ENCODE measurements at regions not wholly inside any gene's neighbourhood (a gene's known extent, or its start where the extent isn't known, plus 50 kb on each side); places are given as distances from the start of the nearest gene placed in this dataset.

- no peak for DNase-seq
These were observed 211.2 kb upstream of the CTAGE1 start for GRCh38 chr18:22628795-22629510.

- no peak for DNase-seq
These were observed 213.3 kb upstream of the CTAGE1 start for GRCh38 chr18:22630980-22631379.

GRCh38 chr18:22632191-22632590, 214.5 kb upstream of the CTAGE1 start:
- no peak for DNase-seq

- no peak for DNase-seq
These were observed 216.7 kb upstream of the CTAGE1 start for GRCh38 chr18:22634464-22634863.

GRCh38 chr18:22637787-22638186, 220.1 kb upstream of the CTAGE1 start:
- no peak for DNase-seq

- no peak for DNase-seq
These were observed 221.3 kb upstream of the CTAGE1 start for GRCh38 chr18:22639026-22639463.

GRCh38 chr18:22639561-22639960, 221.8 kb upstream of the CTAGE1 start:
- no peak for DNase-seq

- no peak for DNase-seq
These were observed 222.6 kb upstream of the CTAGE1 start for GRCh38 chr18:22640281-22640842.

- no peak for DNase-seq
These were observed 224.2 kb upstream of the CTAGE1 start for GRCh38 chr18:22641958-22642357.

GRCh38 chr18:22643731-22644130, 226.0 kb upstream of the CTAGE1 start:
- DNase-seq: no peak

- no peak for DNase-seq
These were observed 232.5 kb upstream of the CTAGE1 start for GRCh38 chr18:22650247-22650646.

GRCh38 chr18:22657619-22658018, 239.9 kb upstream of the CTAGE1 start:
- DNase-seq: no peak

- DNase-seq: no peak
These were observed 240.6 kb upstream of the CTAGE1 start for GRCh38 chr18:22658318-22658717.

- DNase-seq: no peak
These were observed 245.7 kb upstream of the CTAGE1 start for GRCh38 chr18:22663378-22663777.

- no peak for DNase-seq
These were observed 248.8 kb upstream of the CTAGE1 start for GRCh38 chr18:22666411-22666940.

- no peak for DNase-seq
These were observed 249.4 kb upstream of the CTAGE1 start for GRCh38 chr18:22667156-22667555.

GRCh38 chr18:22667616-22668422, 250.1 kb upstream of the CTAGE1 start:
- DNase-seq: no peak

- no peak for DNase-seq
These were observed 250.8 kb upstream of the CTAGE1 start for GRCh38 chr18:22668496-22668895.

GRCh38 chr18:22670914-22671313, 253.2 kb upstream of the CTAGE1 start:
- DNase-seq: no peak

GRCh38 chr18:22673182-22673862, 255.6 kb upstream of the CTAGE1 start:
- no peak for DNase-seq

- no peak for DNase-seq
These were observed 256.6 kb upstream of the CTAGE1 start for GRCh38 chr18:22674272-22674671.

- DNase-seq: no peak
These were observed 257.3 kb upstream of the CTAGE1 start for GRCh38 chr18:22675006-22675405.

- no peak for DNase-seq
These were observed 256.7 kb upstream of the RBBP8 start for GRCh38 chr18:22676423-22676822.

Data from stimulated activated CD4-positive, alpha-beta T cell treated with anti-CD3 and anti-CD28 coated beads, Interleukin-15, amount 100 ng/mL, for 24 hours (primary cell).